ENCODE measurements at regions not wholly inside any gene's neighbourhood (a gene's known extent, or its start where the extent isn't known, plus 50 kb on each side); places are given as distances from the start of the nearest gene placed in this dataset.

GRCh38 chr19:5392486-5392885 is 51.9 kb upstream of the PTPRS start:
- no peak for DNase-seq

DNA sequence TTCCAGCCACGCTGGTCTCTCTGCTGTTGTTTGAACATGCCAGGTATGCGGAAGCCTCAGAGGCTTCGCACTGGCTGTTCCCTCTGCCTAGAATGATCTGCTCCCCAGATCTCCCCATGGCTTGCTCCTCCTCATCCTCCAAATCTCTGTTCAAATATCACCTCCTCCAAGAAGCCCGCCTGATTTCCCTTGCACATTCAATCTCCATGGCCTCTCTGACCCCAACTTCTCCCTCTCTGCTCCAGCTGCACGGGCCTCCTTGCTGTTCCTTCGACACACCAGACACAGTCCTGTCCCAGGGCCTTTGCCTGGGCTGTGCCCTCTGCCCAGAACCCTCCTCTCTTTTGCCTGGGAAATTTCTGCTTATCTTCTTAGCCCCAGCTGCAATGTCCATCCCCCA is 52.5 kb upstream of the PTPRS start:
- no peak for DNase-seq

DNA sequence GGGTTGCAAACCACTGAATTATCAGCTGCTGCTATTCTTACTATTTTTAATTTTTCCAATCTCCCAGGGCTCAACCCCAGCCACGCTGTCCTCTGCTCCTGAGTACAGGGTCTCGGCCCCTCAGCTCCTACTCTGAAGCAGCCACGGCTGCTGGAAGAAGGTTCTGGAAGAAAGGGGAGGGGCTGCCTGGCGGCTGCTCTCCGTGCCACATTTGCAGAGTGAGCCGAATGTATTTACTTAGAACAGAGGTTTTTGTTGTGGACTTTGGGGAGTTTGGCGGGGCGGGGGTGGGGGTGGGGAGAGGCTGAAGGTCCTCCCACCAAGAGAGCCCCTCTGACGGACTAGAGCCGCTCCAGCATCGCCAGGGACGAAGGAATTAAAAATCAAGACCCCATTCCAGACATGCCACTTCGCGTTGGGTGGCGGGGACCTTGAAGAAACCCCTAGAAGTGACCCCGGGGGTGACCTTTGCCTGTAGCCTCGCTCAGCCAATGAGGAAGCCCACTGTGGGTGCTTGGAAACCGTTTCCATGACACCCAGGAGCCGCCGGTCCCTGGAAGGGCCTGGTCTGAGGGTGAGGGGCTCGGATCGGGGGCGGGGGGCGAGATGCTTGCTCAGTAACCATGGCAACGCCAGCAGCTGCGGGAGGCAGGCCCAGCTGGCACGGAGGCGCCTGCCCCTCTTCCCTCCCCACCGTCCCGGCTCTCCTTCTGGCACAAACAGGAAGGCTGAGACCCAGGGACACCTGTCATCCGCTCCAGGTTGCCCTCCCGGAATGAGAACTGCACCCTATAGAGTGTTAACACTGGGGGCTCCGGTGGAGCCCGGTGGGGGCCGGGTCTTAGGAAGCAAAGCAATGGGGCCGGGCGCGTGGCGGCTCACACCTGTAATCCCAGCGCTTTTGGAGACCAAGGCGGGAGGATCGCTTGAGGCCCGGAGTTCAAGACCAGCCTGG is 54.2 kb upstream of the PTPRS start:
- no peak for DNase-seq

GRCh38 chr19:5395556-5395955 is 54.9 kb upstream of the PTPRS start:
- DNase-seq: no peak

DNA sequence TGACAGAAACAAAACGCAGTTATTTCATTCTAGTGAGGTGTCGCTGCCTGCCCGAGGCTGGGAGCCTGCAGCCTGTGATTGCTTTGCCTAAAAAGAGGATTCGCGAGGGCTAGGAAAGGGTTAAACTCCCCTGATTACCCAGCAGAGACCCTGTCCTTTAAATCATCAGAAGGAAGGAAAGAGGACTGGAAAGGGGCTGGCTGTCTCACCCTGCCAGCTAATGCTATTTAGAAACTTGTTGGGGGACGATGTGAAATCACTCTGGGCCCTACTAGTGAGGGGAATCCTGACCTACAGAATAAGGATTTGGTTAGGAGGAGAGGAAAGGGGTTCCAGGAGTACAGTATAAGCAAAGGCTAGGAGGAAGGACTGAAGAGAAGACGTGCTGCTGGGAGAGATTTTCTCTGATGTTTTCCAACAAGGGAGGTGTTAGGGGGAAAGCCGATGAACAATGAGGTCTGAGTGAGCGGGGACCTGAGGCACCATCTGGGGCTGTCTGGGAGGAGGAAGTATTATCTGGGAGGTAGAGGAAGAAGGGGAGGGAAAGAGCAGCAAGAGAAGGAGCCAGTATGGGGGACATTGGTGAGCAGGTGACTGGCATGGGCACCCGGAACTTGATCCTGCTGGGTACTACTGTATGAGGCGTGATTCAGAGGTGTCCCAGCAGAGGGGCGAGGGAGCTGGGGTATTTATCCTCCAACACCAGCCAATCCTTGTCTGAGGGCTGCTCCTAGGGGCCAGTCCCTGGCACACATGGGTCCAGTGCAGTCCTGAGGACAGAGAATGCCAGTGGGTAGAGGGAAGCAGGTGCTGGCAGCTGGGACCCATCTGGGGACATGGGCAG is 55.7 kb upstream of the PTPRS start:
- DNase-seq: no peak

DNA sequence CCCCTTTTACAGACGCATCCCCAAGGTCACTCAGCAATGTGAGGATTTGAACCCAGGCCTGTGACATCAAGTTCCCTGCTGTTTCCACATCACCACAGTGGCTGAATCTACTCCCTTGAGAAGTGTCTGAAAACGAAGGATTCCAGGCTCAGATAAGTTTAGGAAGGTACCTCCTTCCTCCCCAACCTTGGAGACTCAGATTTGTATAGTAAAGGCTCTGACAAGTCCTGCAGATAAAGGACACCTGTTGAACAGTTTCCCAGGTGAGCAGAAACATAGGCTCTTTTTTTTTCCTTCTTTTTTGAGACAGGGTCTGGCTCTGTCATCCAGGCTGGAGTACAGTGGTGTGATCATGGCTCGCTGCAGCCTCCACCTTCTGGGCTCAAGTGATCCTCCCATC is 56.4 kb upstream of the PTPRS start:
- no peak for DNase-seq

GRCh38 chr19:5397804-5398692 is 57.2 kb upstream of the ZNRF4 start:
- no peak for DNase-seq

GRCh38 chr19:5398693-5399057 is 56.5 kb upstream of the ZNRF4 start:
- DNase-seq: no peak

DNA sequence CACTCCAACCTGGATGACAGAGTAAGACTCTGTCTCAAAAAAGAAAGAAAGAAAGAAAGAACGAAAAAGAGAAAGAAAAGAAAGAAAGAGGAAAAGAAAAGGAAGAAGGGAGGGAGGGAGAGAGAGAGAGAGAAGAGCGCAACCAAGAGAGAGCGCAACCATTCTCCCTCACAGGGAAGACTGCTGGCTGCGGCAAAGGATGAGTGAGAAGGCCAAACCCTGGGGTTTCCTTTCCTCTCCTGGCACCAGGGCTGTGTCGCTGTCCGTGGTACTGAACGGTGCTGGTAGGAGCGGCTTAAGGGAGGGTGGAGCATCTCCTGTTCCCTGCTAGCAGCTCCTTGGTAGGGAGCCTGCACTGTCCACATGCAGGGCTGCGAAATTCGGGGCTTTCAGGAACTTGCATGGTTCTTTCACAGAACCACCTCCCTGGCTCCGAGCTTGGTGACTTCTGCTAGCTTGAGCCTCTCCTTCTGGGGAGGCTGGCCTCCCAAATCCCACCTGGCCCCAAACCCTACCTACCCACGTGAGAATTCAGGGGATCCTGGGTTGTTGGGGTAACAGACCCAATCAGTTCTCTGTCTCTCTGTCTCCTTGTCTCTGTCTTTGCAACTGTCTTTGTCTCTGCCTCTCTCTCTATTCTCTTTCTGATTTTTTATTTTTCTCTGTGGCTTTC is 51.1 kb upstream of the ZNRF4 start:
- DNase-seq: peak; percentile 24

Measured in NK-92 treated with Interleukin-12 subunit alpha and Interleukin-12 subunit beta, amount 100 ng/mL, for 24 hours (cell line).